ENCODE measurements at regions not wholly inside any gene's neighbourhood (a gene's known extent, or its start where the extent isn't known, plus 50 kb on each side); places are given as distances from the start of the nearest gene placed in this dataset.
A peak's percentile ranks its signal among the peaks of the same experiment; 100 is the strongest.
"Not testable (repeated sequence)": the region's sequence is repeated elsewhere in the genome, so short reads cannot be mapped to it uniquely, and the experiment has no call there.

DNA sequence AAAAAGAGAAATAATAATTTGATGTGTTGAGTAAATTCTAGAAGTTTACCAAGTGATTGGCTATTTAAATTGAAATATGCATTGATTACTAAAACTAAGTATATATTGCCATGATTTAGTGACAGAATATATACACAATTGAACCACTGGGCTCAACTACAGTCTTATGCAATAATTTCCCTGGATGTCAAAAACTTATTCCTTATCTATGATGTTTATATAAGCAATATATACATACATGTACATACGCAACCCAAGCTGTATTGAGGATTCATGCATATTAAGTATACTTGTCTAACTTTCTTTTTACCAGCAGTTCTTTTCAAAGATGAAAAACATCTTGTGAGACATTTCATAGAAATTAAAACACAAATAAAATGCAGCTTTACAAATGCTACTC lies 165.8 kb downstream of the ZIC4 start:
- TF ChIP-seq, protein P1, sequence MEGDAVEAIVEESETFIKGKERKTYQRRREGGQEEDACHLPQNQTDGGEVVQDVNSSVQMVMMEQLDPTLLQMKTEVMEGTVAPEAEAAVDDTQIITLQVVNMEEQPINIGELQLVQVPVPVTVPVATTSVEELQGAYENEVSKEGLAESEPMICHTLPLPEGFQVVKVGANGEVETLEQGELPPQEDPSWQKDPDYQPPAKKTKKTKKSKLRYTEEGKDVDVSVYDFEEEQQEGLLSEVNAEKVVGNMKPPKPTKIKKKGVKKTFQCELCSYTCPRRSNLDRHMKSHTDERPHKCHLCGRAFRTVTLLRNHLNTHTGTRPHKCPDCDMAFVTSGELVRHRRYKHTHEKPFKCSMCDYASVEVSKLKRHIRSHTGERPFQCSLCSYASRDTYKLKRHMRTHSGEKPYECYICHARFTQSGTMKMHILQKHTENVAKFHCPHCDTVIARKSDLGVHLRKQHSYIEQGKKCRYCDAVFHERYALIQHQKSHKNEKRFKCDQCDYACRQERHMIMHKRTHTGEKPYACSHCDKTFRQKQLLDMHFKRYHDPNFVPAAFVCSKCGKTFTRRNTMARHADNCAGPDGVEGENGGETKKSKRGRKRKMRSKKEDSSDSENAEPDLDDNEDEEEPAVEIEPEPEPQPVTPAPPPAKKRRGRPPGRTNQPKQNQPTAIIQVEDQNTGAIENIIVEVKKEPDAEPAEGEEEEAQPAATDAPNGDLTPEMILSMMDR (conservative IDR thresholded peaks at IDR 0.05; ENCODE audit: low read depth, low read length) = no peak
- DNase-seq (ENCODE audit: low read depth) = no peak
- no peak overlapping the region for H3K4me3 ChIP-seq (ENCODE audit: low read depth, low read length)

DNA sequence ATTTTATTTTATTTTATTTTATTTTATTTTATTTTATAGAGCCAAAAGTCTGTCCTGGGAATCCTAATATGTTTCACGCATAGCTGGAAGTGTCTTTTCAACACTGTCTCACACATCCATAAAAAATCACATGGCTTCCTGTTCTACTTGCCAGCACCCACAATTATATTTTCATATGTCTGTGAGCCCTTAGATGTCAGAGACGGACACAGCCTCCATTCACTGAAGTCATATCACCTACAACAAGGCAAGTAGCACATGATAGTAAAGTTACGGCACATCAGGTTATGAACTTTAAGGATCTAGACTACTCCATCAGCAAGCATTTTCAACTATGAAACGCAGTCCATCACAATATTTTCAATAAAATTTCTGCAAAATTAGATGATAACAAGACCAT lies 168.4 kb downstream of the ZIC4 start:
- TF ChIP-seq, protein P1 (conservative IDR thresholded peaks at IDR 0.05; ENCODE audit: low read depth, low read length) = no peak
- DNase-seq (ENCODE audit: low read depth) = no peak
- no peak overlapping the region for H3K4me3 ChIP-seq (ENCODE audit: low read depth, low read length)

DNA sequence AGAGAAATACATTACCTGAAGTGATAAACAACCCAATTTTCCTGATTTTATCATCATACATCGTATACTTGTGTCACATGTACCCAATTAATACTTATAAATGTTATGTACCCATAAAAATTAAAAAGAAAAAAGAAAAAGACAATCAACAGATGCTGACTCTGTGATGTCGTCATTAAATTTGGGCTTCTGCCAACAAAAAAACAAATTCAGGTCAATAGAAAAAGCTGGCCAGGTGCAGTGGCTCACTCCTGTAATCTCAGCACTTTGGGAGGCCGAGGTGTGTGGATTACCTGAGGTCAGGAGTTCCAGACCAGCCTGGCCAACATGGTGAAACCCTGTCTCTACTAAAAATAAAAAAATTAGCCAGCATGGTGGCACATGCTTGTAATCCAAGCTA lies 174.4 kb downstream of the ZIC4 start:
- DNase-seq (ENCODE audit: low read depth); H3K4me3 ChIP-seq (ENCODE audit: low read depth, low read length): not testable (repeated sequence)

DNA sequence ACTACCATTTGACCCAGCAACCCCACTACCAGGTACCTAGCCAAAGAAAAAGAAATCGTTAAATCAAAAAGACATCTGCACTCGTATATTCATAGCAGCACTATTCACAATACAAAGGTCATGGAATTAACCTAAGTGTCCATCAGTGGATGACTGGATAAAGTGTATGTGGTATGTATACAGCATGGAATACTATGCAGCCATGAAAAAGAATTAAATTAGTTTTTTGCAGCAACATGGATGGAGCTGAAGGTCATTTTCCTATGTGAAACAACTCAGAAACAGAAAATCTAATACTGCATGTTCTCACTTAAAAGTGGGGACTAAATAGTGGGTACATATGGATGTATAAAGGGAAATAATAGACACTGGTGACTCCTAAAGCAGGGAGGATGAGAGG lies 175.2 kb downstream of the ZIC4 start:
- DNase-seq (ENCODE audit: low read depth) = no peak
- H3K4me3 ChIP-seq (ENCODE audit: low read depth, low read length) = no peak overlapping the region
- TF ChIP-seq, protein P1 (conservative IDR thresholded peaks at IDR 0.05; ENCODE audit: low read depth, low read length) = no peak

DNA sequence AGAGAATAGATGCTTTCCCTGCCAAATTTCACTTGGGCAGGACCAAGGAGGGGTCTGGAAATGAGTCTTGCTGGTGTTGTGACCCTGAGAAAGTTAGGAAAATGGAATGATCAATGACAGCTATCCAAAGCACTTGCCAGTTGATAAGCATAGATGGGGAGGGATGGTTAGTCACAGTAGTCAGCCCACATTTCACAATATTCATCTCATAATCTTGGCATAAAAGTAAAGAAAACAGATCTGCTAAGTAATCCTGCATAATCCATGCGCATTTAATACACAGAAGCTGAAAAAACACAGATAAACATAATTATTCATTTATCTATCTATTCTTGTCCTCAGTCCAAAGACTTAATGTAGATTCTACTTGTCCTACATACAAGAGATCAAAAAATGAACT lies 184.1 kb downstream of the ZIC4 start:
- TF ChIP-seq, protein P1 (conservative IDR thresholded peaks at IDR 0.05; ENCODE audit: low read depth, low read length) = no peak
- H3K4me3 ChIP-seq (ENCODE audit: low read depth, low read length) = no peak overlapping the region
- DNase-seq (ENCODE audit: low read depth) = peak; percentile 28

DNA sequence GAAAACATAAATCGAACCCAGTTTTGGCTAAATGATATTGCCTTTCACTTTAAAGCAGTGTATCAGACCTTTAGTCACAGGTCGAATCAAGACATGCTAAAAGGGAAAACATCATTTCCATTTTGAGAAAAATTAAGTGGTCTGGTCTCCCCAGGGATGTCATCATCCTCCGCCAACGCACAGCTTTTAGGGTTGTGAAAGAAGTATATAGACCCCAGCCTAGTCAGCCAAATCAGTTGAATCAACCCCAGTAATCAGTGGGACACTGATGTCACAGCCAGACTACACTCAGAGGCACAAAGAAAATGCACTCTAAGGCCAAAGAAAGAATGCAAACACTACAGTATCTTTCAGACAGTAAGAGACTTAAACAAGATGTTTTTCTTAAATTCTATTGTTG lies 187.4 kb downstream of the ZIC4 start:
- DNase-seq (ENCODE audit: low read depth) = peak; percentile 29
- H3K4me3 ChIP-seq (ENCODE audit: low read depth, low read length) = no peak overlapping the region
- TF ChIP-seq, protein P1 (conservative IDR thresholded peaks at IDR 0.05; ENCODE audit: low read depth, low read length) = no peak

DNA sequence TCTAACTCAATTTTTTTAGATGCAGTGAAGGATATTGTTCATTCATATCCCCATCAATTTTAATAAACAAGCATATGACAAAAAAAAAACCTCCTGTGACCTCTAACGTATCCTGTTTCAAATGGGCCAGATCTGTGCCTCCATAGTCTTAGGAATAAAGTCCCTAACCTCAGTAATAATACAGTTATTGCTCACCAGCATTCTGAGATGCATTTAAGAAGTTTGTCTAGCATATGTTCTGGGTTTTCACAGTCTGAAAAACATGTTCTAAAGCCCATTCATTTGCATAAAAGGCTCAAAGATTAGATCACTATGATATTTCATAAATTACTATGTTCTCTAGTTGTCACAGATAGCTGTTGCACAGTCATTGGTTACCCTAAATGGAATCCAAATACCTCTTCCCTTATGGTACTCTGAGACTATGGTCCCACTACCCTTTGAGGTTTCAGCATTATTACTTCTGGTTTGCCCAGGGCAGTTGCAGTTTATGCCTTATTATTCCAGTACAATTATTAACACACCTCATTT lies 190.1 kb downstream of the ZIC4 start:
- TF ChIP-seq, protein P1 (conservative IDR thresholded peaks at IDR 0.05; ENCODE audit: low read depth, low read length) = no peak
- DNase-seq (ENCODE audit: low read depth) = no peak
- no peak overlapping the region for H3K4me3 ChIP-seq (ENCODE audit: low read depth, low read length)
